BJ (cell line): ENCODE measurements at regions not wholly inside any gene's neighbourhood (a gene's known extent, or its start where the extent isn't known, plus 50 kb on each side); places are given as distances from the start of the nearest gene placed in this dataset.
"Not testable (repeated sequence)": the region's sequence is repeated elsewhere in the genome, so short reads cannot be mapped to it uniquely, and the experiment has no call there.

Experiments
- CTCF ChIA-PET: fragments of 350-600 bp; formaldehyde crosslinking; extraction: SDS; loops from one replicate; lab custom pipeline; 2021; ENCODE audit warnings: antibody characterized with exemption, inconsistent platforms; lab: Yijun Ruan, JAX
- POLR2A ChIA-PET: fragments of 300-600 bp; sonication (Branson Sonifier 250); formaldehyde crosslinking; extraction: SDS; loops from one replicate; lab custom pipeline; 2021; ENCODE audit warnings: antibody characterized with exemption; lab: Charles Lee
- DNase-seq: peaks from one replicate; pipeline ENCODE4 v3.0.0-alpha.2; 2011; ENCODE audit warnings: low read depth
- H3K27me3 ChIP-seq: 2 replicates; pipeline ENCODE4 v1.6.0; 2011; ENCODE audit warnings: low read length; ENCODE audit not compliant: control insufficient read depth, insufficient read depth
- H3K36me3 ChIP-seq: 2 replicates; pipeline ENCODE4 v1.5.1; 2011; ENCODE audit warnings: low read length; ENCODE audit not compliant: control insufficient read depth, insufficient read depth
- H3K4me3 ChIP-seq: 2 replicates; pipeline ENCODE4 v1.5.1; 2011; ENCODE audit warnings: low read depth, mild to moderate bottlenecking, control low read depth, low read length
- TF ChIP-seq, protein P1 (sequence below): IDR thresholded peaks from 2 replicates; pipeline ENCODE4 v1.5.1; 2011; ENCODE audit warnings: low read depth, mild to moderate bottlenecking, control low read depth, inconsistent platforms, low read length, moderate library complexity; ENCODE audit not compliant: insufficient read depth

DNA sequence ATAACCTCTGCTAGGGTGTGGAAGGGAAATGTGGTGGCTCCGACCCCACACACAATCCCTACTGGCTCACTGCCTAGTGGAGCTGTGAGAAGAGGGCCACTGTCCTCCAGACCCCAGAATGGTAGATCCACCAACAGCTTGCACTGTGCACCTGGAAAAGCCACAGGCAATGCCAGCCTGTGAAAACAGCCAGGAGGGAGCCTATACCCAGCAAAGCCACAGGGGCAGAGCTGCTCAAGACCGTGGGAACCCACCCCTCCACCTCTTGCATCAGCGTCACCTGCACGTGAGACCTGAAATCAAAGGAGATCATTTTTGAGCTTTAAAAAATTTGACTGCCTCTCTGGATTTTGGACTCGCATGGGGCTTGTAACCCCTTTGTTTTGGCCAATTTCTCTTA lies 249.0 kb upstream of the CDH2 start:
- H3K4me3 ChIP-seq = no peak overlapping the region
- POLR2A ChIA-PET = interaction anchor here (0.6 kb wide), 1 partner anchor 341 kb away, joined by 6 read pairs; no protein-coding TSS in a partner anchor
- TF ChIP-seq, protein P1, sequence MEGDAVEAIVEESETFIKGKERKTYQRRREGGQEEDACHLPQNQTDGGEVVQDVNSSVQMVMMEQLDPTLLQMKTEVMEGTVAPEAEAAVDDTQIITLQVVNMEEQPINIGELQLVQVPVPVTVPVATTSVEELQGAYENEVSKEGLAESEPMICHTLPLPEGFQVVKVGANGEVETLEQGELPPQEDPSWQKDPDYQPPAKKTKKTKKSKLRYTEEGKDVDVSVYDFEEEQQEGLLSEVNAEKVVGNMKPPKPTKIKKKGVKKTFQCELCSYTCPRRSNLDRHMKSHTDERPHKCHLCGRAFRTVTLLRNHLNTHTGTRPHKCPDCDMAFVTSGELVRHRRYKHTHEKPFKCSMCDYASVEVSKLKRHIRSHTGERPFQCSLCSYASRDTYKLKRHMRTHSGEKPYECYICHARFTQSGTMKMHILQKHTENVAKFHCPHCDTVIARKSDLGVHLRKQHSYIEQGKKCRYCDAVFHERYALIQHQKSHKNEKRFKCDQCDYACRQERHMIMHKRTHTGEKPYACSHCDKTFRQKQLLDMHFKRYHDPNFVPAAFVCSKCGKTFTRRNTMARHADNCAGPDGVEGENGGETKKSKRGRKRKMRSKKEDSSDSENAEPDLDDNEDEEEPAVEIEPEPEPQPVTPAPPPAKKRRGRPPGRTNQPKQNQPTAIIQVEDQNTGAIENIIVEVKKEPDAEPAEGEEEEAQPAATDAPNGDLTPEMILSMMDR = no peak
- no peak for DNase-seq
- CTCF ChIA-PET = no interaction called here
- no peaks in the 10 kb centered on the region for H3K27me3 ChIP-seq
- H3K36me3 ChIP-seq = no peaks in the 10 kb centered on the region

DNA sequence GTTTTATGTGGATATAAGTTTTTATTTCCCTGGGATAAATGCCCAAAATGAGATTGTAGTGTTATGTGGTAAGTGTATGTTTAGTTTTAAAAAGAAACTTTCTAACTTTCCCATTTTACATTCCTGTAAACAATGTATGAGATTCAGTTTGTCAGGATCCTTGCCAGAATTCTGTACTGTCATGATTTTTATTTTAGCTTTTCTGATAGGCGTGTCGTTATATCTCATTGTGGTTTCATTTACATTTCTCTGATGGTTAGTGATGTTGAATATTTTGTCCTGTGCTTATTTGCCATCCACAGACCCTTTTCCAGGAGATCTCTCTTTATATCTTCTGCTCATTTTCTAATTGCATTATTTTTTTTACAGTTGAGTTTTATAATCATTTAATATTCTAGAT lies 245.6 kb upstream of the CDH2 start:
- ChIA-PET POLR2A (no interaction called here), CTCF (interaction anchor here (0.6 kb wide), 1 partner anchor 1040 kb away, joined by 3 read pairs; no protein-coding TSS in a partner anchor)
- no peaks in the 10 kb centered on the region for H3K27me3 ChIP-seq
- no peak overlapping the region for H3K4me3 ChIP-seq
- H3K36me3 ChIP-seq = no peaks in the 10 kb centered on the region
- DNase-seq = no peak
- TF ChIP-seq, protein P1 = no peak

DNA sequence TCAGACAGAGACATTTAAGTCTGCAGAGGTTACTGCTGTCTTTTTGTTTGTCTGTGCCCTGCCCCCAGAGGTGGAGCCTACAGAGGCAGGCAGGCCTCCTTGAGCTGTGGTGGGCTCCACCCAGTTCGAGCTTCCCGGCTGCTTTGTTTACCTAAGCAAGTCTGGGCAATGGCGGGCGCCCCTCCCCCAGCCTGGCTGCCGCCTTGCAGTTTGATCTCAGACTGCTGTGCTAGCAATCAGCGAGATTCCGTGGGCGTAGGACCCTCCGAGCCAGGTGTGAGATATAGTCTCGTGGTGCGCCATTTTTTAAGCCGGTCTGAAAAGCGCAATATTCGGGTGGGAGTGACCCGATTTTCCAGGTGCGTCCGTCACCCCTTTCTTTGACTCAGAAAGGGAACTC lies 245.0 kb upstream of the CDH2 start:
- H3K27me3 ChIP-seq, DNase-seq, H3K4me3 ChIP-seq, POLR2A ChIA-PET, H3K36me3 ChIP-seq: not testable (repeated sequence)
- CTCF ChIA-PET = interaction anchor here (0.6 kb wide), 1 partner anchor 1039 kb away, joined by 3 read pairs; no protein-coding TSS in a partner anchor

DNA sequence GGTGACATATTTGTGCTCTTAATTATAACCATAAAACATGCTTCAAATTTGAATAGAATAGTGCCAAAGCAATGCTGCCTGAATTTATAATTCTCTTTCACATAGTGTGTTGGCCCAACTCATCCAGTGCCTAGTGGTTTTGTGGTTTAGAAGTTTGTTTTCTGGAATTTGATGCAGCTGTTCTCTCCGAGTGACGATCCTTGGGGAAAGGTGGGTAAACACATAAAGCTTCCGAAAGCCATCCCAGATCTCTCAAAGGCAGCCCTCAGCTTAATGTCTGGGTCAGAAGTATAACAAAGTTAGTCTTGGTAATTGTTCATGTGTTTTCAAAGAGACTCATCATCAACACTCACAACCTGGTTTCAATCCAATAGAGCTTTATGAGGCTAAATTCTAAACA lies 235.6 kb upstream of the CDH2 start:
- TF ChIP-seq, protein P1 = no peak
- no peak overlapping the region for H3K4me3 ChIP-seq
- no peak for DNase-seq
- CTCF ChIA-PET = no interaction called here
- no peaks in the 10 kb centered on the region for H3K36me3 ChIP-seq
- no peaks in the 10 kb centered on the region for H3K27me3 ChIP-seq
- POLR2A ChIA-PET = interaction anchor here (0.8 kb wide), 1 partner anchor 172 kb away, joined by 3 read pairs; no protein-coding TSS in a partner anchor

DNA sequence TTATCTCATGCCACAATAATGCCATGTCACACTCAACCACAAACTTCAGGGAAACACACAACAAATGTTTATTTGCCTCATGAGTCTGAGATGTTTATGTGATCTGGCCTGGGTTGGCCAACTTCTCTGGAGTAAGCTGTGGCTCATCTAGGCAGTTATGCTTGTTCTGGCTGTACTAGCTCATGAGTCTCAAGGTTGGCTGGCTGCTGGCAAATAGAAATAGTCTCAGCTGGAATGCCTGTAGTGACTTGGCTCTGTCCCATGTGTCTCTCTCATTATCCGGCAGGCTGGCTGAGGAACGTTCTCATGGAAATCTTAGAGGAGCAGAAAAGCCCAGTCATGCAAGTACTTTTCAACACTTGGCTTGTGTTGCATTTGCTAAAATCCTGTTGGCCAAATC lies 234.9 kb upstream of the CDH2 start:
- DNase-seq = peak; percentile 76
- Histone ChIP-seq H3K4me3 (no peak overlapping the region), H3K36me3 (no peaks in the 10 kb centered on the region), H3K27me3 (no peaks in the 10 kb centered on the region)
- POLR2A ChIA-PET = no interaction called here
- TF ChIP-seq, protein P1 = no peak
- CTCF ChIA-PET = no interaction called here

DNA sequence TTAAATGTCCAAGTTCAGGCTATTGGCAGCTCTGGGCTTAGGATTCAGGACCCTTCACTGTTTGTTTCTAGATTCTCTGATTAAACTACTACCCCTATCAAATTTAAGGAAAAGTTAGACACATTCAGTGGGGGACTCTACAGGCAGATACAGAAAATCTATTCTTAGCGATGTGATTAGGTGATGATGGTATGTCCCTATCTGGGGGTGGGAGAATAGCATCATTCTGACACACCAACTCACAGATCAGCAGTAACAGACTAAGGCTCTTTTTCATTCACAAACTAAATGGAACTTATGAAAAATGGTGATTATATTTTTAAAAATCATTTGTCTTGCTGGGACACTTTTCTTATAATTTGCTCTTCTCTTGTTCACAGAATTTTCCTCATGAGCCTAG lies 232.9 kb upstream of the CDH2 start:
- Histone ChIP-seq H3K27me3 (no peaks in the 10 kb centered on the region), H3K4me3 (no peak overlapping the region), H3K36me3 (no peaks in the 10 kb centered on the region)
- POLR2A ChIA-PET = no interaction called here
- CTCF ChIA-PET = no interaction called here
- TF ChIP-seq, protein P1 = no peak
- DNase-seq = no peak
